Spleen (tissue), 11 donors: ENCODE measurements at regions not wholly inside any gene's neighbourhood (a gene's known extent, or its start where the extent isn't known, plus 50 kb on each side); places are given as distances from the start of the nearest gene placed in this dataset.

Source experiments
- DNase-seq: peaks from one replicate; pipeline ENCODE4 v3.0.0-alpha.2; 2020
- H3K27ac ChIP-seq, 8 donors: fragments of 200-600 bp; sonication (generic) in 7 of 8; 1 replicate in 4 of 8; 2 replicates in 4 of 8; pipeline versions ENCODE4 v1.5.0 to v1.8.0; 2016 to 2021; ENCODE audit warnings: inconsistent platforms in 4 of 8, mild to moderate bottlenecking in 4 of 8, moderate library complexity in 1 of 8
- H3K27me3 ChIP-seq, 7 donors: fragments of 200-600 bp; sonication (generic) in 6 of 7; replicated peaks in 1 of 7; 1 replicate in 4 of 7; 2 replicates in 3 of 7; pipeline versions ENCODE4 v1.5.0 to v1.8.0; 2016 to 2021; ENCODE audit warnings: inconsistent platforms in 3 of 7, mild to moderate bottlenecking in 1 of 7
- H3K36me3 ChIP-seq, 6 donors: fragments of 200-600 bp; sonication (generic) in 5 of 6; 1 replicate in 4 of 6; 2 replicates in 2 of 6; pipeline versions ENCODE4 v1.5.0 to v1.8.0; 2016 to 2021; ENCODE audit warnings: inconsistent platforms in 2 of 6
- H3K4me1 ChIP-seq, 6 donors: fragments of 200-600 bp; sonication (generic) in 5 of 6; 1 replicate in 3 of 6; 2 replicates in 3 of 6; pipeline versions ENCODE4 v1.5.0 to v1.8.0; 2016 to 2021; ENCODE audit warnings: inconsistent platforms in 3 of 6
- H3K4me3 ChIP-seq, 8 donors: fragments of 200-600 bp; sonication (generic) in 7 of 8; 1 replicate in 4 of 8; 2 replicates in 4 of 8; pipeline versions ENCODE4 v1.5.0 to v1.8.0; 2016 to 2021; ENCODE audit warnings: inconsistent platforms in 4 of 8, mild to moderate bottlenecking in 4 of 8, moderate library complexity in 2 of 8
- H3K9me3 ChIP-seq, 8 donors: fragments of 200-600 bp; sonication (generic) in 7 of 8; 1 replicate in 4 of 8; 2 replicates in 4 of 8; pipeline versions ENCODE4 v1.5.0 to v1.8.0; 2016 to 2021; ENCODE audit warnings: inconsistent platforms in 4 of 8
- CTCF ChIP-seq, 11 experiments: fragments of 200-600 bp in 7 of 11; fragments of 450-650 bp in 4 of 11; sonication (generic) in 4 of 11; IDR thresholded peaks in 8 of 11; conservative IDR thresholded peaks in 3 of 11; 1 replicate in 7 of 11; 2 replicates in 4 of 11; pipeline versions ENCODE4 v1.4.0 to v1.8.0; 2016 to 2021; ENCODE audit warnings: antibody characterized with exemption in 11 of 11, inconsistent platforms in 4 of 11, mild to moderate bottlenecking in 1 of 11
- POLR2A ChIP-seq, 3 donors: fragments of 450-650 bp; IDR thresholded peaks; one replicate each; pipeline ENCODE4 v1.5.1; 2017; ENCODE audit warnings: antibody characterized with exemption in 3 of 3, mild to moderate bottlenecking in 1 of 3
- POLR2AphosphoS5 ChIP-seq, 3 donors: sonication (generic); formaldehyde crosslinking; IDR thresholded peaks; one replicate each; pipeline ENCODE4 v1.5.1; 2017; ENCODE audit warnings: antibody characterized with exemption in 3 of 3
- WGBS, 5 donors: extraction: QIAGEN DNeasy Blood & Tissue Kit in 3 of 5; methylation state at CpG; one replicate each; pipeline versions ENCODE4 v1.1.5 to v1.1.7; 2013 to 2018; 5-methylcytosine and 5-hydroxymethylcytosine counted together
- intact Hi-C: fragments of 100-400 bp; cut with DNase I; formaldehyde crosslinking; loops from one replicate; pipeline ENCODE4 v1.15.0; 2023; ENCODE audit warnings: low total_unique reads
- donor health status: healthy with polysubstance abuse.
- donor health status: DM: no; HTN: no; CAD: no; lungs with moderate emphysema.
- donor health status: DM: no; HTN: no; CAD: no.
- donor health status: Bipolar disorder and iron deficiency.
- donor health status: healthy.
- donor health status: DM: no; HTN: no; CAD: no.
- donor health status: DM: yes; HTN: yes; CAD: no.

DNA sequence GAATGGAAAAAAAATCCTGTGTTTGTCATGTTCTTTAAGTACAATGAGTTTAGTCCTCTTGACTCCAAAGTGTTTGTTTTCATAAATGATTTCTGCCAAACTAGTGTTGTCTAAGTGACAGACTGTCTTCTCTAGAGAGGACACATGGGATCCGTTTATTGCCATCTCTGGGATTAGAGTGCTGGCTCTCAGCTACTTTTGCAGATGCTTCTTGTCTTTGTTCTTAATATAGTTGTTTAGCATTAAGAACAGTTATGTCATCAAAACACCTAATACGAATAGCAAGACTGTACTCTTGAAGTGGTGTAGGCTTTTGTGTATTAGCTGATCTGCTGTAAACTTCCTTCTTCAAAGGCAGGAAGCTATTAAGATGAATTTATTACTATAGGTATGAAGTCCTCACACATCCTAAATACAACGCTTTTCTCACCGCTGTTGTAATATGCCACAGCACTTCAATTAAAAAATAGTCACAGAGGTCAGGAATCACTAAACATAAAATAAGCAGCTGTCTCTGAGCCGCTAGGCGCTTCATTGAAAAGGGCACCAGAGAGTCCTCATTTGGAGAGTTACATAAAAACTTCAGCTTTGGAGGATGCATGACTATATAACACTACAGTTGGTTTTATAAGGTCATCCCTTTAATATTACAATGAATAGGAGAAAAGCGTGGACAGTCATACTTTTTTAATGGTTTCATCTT is 128.3 kb upstream of the ZNF385D start:
- Histone ChIP-seq H3K27ac (no peak overlapping the region), H3K9me3 (peaks cover 0 to 9% (median 4%) of the 10 kb centered on the region in 8 donors), H3K36me3 (no peaks in the 10 kb centered on the region), H3K4me3 (no peak overlapping the region), H3K4me1 (no peaks in the 10 kb centered on the region), H3K27me3 (no peaks in the 10 kb centered on the region)
- TF ChIP-seq POLR2A (IDR thresholded peaks at IDR 0.05): no peak
- TF ChIP-seq CTCF (IDR thresholded peaks at IDR 0.05 in 8 of 11, conservative IDR thresholded peaks at IDR 0.05 in 3 of 11): no peak
- TF ChIP-seq POLR2AphosphoS5 (IDR thresholded peaks at IDR 0.05): no peak
- 60 to 75% (median 70%) methylated on average over 7 of the region's 7 CpGs for WGBS, 5 donors
- intact Hi-C loops: no loop called here
- DNase-seq: no peak

- Histone ChIP-seq H3K27ac (no peak overlapping the region), H3K4me3 (no peak overlapping the region), H3K27me3 (no peaks in the 10 kb centered on the region), H3K9me3 (no peaks in the 10 kb centered on the region), H3K4me1 (no peaks in the 10 kb centered on the region), H3K36me3 (no peaks in the 10 kb centered on the region)
- intact Hi-C loops: no loop called here
- WGBS, 5 donors: 73 to 92% (median 89%) methylated on average over 2 of the region's 2 CpGs
- no peak for TF ChIP-seq CTCF (IDR thresholded peaks at IDR 0.05 in 8 of 11, conservative IDR thresholded peaks at IDR 0.05 in 3 of 11)
- no peak for TF ChIP-seq POLR2A (IDR thresholded peaks at IDR 0.05)
- no peak for TF ChIP-seq POLR2AphosphoS5 (IDR thresholded peaks at IDR 0.05)
- no peak for DNase-seq
Measured at GRCh38 chr3:21888656-21889055, 137.6 kb upstream of the ZNF385D start.

- H3K9me3 ChIP-seq: no peaks in the 10 kb centered on the region
- H3K36me3 ChIP-seq: no peaks in the 10 kb centered on the region
- H3K4me3 ChIP-seq: no peak overlapping the region
- TF ChIP-seq POLR2AphosphoS5 (IDR thresholded peaks at IDR 0.05) (no peak), CTCF (IDR thresholded peaks at IDR 0.05 in 8 of 11, conservative IDR thresholded peaks at IDR 0.05 in 3 of 11) (no peak), POLR2A (IDR thresholded peaks at IDR 0.05) (no peak)
- intact Hi-C loops: no loop called here
- H3K27me3 ChIP-seq: no peaks in the 10 kb centered on the region
- no peak for DNase-seq
- H3K4me1 ChIP-seq: no peaks in the 10 kb centered on the region
- H3K27ac ChIP-seq: no peak overlapping the region
- 92 to 100% (median 95%) methylated on average over 2 of the region's 2 CpGs for WGBS, 5 donors
Measured at GRCh38 chr3:21889166-21889565, 138.2 kb upstream of the ZNF385D start.

- intact Hi-C loops: loop anchor here (10.0 kb wide), 1 partner anchor 147 kb away; no protein-coding TSS in a partner anchor
- DNase-seq: no peak
- Histone ChIP-seq H3K27me3 (no peaks in the 10 kb centered on the region), H3K4me3 (no peak overlapping the region), H3K36me3 (no peaks in the 10 kb centered on the region), H3K27ac (no peak overlapping the region), H3K4me1 (no peaks in the 10 kb centered on the region), H3K9me3 (no peaks in the 10 kb centered on the region)
- TF ChIP-seq POLR2AphosphoS5 (IDR thresholded peaks at IDR 0.05) (no peak), CTCF (IDR thresholded peaks at IDR 0.05 in 8 of 11, conservative IDR thresholded peaks at IDR 0.05 in 3 of 11) (no peak), POLR2A (IDR thresholded peaks at IDR 0.05) (no peak)
- 83 to 92% (median 88%) methylated on average over 2 of the region's 2 CpGs for WGBS, 5 donors
Measured at GRCh38 chr3:21892104-21892503, 141.1 kb upstream of the ZNF385D start.
